PC-9 (cell line): ENCODE measurements at regions not wholly inside any gene's neighbourhood (a gene's known extent, or its start where the extent isn't known, plus 50 kb on each side); places are given as distances from the start of the nearest gene placed in this dataset.

Experiments used
- EZH2 ChIP-seq: fragments of 200-600 bp; sonication (generic); IDR thresholded peaks from 2 replicates; pipeline ENCODE4 v1.8.0; 2017; ENCODE audit warnings: antibody characterized with exemption, low read depth
- TF ChIP-seq, protein P1 (sequence below): fragments of 200-600 bp; sonication (generic); conservative IDR thresholded peaks from 2 replicates; pipeline ENCODE4 v1.6.1; 2017; ENCODE audit warnings: mixed run types, antibody characterized with exemption, mild to moderate bottlenecking, moderate library complexity

- TF ChIP-seq, protein P1, sequence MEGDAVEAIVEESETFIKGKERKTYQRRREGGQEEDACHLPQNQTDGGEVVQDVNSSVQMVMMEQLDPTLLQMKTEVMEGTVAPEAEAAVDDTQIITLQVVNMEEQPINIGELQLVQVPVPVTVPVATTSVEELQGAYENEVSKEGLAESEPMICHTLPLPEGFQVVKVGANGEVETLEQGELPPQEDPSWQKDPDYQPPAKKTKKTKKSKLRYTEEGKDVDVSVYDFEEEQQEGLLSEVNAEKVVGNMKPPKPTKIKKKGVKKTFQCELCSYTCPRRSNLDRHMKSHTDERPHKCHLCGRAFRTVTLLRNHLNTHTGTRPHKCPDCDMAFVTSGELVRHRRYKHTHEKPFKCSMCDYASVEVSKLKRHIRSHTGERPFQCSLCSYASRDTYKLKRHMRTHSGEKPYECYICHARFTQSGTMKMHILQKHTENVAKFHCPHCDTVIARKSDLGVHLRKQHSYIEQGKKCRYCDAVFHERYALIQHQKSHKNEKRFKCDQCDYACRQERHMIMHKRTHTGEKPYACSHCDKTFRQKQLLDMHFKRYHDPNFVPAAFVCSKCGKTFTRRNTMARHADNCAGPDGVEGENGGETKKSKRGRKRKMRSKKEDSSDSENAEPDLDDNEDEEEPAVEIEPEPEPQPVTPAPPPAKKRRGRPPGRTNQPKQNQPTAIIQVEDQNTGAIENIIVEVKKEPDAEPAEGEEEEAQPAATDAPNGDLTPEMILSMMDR, result no peak
- no peak for TF ChIP-seq EZH2
Observed at GRCh38 chr18:71027531-71027930, 738.7 kb downstream of the SOCS6 start.
